ENCODE measurements at regions not wholly inside any gene's neighbourhood (a gene's known extent, or its start where the extent isn't known, plus 50 kb on each side); places are given as distances from the start of the nearest gene placed in this dataset.

DNA sequence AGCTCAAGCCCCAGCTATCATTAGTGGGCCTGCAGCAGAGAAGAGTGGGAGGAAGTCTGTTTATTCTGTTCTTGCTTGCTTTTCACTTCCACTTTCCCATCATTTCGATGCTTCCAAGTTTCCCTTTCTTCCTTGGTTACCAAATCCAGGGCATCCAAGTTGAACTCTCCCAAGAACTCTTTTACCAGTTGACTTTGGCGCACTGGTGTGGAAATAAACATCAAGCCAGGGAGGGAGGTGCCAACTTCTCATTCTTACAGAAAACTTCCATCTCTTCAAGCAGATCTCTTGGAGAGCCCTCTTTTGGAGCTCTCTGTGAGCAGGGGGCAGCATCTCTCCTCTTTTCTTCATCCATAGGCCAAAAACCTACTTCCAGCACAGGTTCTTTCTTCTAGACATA is 85.7 kb upstream of the RGS17 start:
- DNase-seq (ENCODE audit: low read depth) = no peak
- TF ChIP-seq, protein P1, sequence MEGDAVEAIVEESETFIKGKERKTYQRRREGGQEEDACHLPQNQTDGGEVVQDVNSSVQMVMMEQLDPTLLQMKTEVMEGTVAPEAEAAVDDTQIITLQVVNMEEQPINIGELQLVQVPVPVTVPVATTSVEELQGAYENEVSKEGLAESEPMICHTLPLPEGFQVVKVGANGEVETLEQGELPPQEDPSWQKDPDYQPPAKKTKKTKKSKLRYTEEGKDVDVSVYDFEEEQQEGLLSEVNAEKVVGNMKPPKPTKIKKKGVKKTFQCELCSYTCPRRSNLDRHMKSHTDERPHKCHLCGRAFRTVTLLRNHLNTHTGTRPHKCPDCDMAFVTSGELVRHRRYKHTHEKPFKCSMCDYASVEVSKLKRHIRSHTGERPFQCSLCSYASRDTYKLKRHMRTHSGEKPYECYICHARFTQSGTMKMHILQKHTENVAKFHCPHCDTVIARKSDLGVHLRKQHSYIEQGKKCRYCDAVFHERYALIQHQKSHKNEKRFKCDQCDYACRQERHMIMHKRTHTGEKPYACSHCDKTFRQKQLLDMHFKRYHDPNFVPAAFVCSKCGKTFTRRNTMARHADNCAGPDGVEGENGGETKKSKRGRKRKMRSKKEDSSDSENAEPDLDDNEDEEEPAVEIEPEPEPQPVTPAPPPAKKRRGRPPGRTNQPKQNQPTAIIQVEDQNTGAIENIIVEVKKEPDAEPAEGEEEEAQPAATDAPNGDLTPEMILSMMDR (IDR thresholded peaks at IDR 0.05; ENCODE audit: low read length, missing control alignments) = no peak
- no peak overlapping the region for H3K4me3 ChIP-seq (replicated peaks; ENCODE audit: low read depth, low read length)

DNA sequence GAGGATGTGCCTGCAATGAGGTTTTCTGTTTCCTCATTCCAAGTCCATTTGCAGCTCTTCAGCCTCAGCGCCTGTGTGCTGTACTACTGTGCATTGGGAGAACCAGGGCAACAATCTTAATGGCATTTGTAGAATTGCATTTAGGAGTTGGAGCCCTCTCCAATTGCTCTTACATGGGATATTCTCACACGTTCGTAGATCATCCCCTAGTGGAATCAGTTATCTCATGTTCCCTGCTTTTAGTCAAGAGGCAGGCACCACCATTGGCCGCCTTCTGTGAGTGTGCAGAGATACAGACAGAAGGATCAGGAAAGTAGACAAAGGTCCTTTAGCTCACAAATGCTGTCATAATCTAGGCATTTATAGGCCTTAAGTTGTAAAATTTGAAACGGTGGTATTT is 84.2 kb upstream of the RGS17 start:
- H3K4me3 ChIP-seq (replicated peaks; ENCODE audit: low read depth, low read length) = no peak overlapping the region
- TF ChIP-seq, protein P1 (IDR thresholded peaks at IDR 0.05; ENCODE audit: low read length, missing control alignments) = peak; percentile 7
- peak; percentile 24 for DNase-seq (ENCODE audit: low read depth)

GRCh38 chr6:153214436-153214835 is 83.4 kb upstream of the RGS17 start:
- TF ChIP-seq, protein P1 (IDR thresholded peaks at IDR 0.05; ENCODE audit: low read length, missing control alignments) = no peak
- peak; percentile 25 for DNase-seq (ENCODE audit: low read depth)
- no peak overlapping the region for H3K4me3 ChIP-seq (replicated peaks; ENCODE audit: low read depth, low read length)

DNA sequence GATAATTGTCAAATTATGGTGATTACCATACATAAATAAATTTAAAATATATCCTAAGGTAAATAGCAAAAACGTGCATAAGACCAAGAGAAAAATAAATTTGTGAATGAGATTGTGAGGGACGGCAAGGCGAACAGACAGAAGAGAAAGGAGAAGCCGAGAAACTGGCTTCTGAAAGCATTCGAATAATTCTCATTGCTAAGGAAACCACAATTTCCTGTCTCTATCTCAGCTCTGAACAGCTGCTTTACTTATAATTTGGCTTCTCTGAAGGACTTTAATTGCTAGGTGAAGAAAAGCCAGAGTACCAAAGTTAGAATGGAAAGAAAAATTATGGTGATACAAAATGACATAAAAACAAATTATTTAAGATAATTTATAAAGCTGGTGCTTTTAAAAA is 79.0 kb upstream of the RGS17 start:
- peak; percentile 63 for DNase-seq (ENCODE audit: low read depth)
- TF ChIP-seq, protein P1 (IDR thresholded peaks at IDR 0.05; ENCODE audit: low read length, missing control alignments) = no peak
- H3K4me3 ChIP-seq (replicated peaks; ENCODE audit: low read depth, low read length) = no peak overlapping the region

- no peak overlapping the region for H3K4me3 ChIP-seq (replicated peaks; ENCODE audit: low read depth, low read length)
- TF ChIP-seq, protein P1 (IDR thresholded peaks at IDR 0.05; ENCODE audit: low read length, missing control alignments) = no peak
- no peak for DNase-seq (ENCODE audit: low read depth)
Measured at GRCh38 chr6:153208706-153209105, 77.6 kb upstream of the RGS17 start.

DNA sequence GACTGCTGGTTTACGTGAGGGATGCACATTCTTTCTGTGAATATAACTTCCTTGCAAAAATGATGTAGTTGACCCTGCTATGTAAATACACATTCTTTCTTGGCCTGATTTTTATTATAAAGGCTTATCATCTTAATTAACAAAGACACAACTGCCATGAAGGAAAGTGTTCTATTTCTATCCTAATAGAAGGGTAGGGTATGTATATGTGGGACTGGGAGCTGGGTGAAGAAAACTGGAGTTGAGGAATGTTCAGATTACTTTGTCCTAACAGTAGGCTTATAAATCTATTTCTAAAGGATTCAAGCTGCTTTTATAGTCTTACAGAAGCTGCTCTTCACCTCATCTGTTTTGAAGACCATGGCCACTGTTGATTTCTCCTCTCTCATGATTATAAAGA is 76.5 kb upstream of the RGS17 start:
- DNase-seq (ENCODE audit: low read depth) = no peak
- TF ChIP-seq, protein P1 (IDR thresholded peaks at IDR 0.05; ENCODE audit: low read length, missing control alignments) = no peak
- H3K4me3 ChIP-seq (replicated peaks; ENCODE audit: low read depth, low read length) = no peak overlapping the region

- TF ChIP-seq, protein P1 (IDR thresholded peaks at IDR 0.05; ENCODE audit: low read length, missing control alignments) = no peak
- DNase-seq (ENCODE audit: low read depth) = no peak
- no peak overlapping the region for H3K4me3 ChIP-seq (replicated peaks; ENCODE audit: low read depth, low read length)
Measured at GRCh38 chr6:153207006-153207405, 75.9 kb upstream of the RGS17 start.

Data from fibroblast of pulmonary artery (primary cell).